ENCODE measurements at regions not wholly inside any gene's neighbourhood (a gene's known extent, or its start where the extent isn't known, plus 50 kb on each side); places are given as distances from the start of the nearest gene placed in this dataset.

- Histone ChIP-seq H3K79me2 (ENCODE audit: control insufficient read depth, insufficient read depth, low read length) (no peaks in the 10 kb centered on the region), H3K36me3 (ENCODE audit: control insufficient read depth in 2 of 2, extremely low read depth in 1 of 2, insufficient read depth in 2 of 2, low read length in 2 of 2) (no peaks in the 10 kb centered on the region), H3K4me1 (ENCODE audit: control insufficient read depth, extremely low read depth, insufficient read depth, low read length) (no peaks in the 10 kb centered on the region), H3K4me3 (replicated peaks in 1 of 3; ENCODE audit: insufficient read depth in 1 of 3, low read depth in 1 of 3, low read length in 3 of 3) (no peak overlapping the region), H4K20me1 (replicated peaks; ENCODE audit: control insufficient read depth, extremely low read depth, insufficient read depth, low read length) (no peaks in the 10 kb centered on the region), H3K27ac (ENCODE audit: insufficient read depth, low read depth, low read length) (peak overlapping the region; percentile 29), H3K9me3 (replicated peaks; ENCODE audit: control insufficient read depth, insufficient read depth, low read length) (peaks cover 1% of the 10 kb centered on the region), H3K9ac (replicated peaks; ENCODE audit: extremely low read depth, insufficient read depth, low read length) (no peak overlapping the region), H3K9me1 (replicated peaks; ENCODE audit: control insufficient read depth, extremely low read depth, insufficient read depth, low read length) (no peaks in the 10 kb centered on the region), H2AFZ (ENCODE audit: low read depth, low read length) (no peak overlapping the region), H3K27me3 (ENCODE audit: control insufficient read depth in 2 of 2, insufficient read depth in 2 of 2, low read length in 2 of 2) (no peaks in the 10 kb centered on the region), H3K4me2 (ENCODE audit: insufficient read depth, low read length) (no peak overlapping the region)
- dilution Hi-C loops (cut with MboI; ENCODE audit: extremely low pct_ligation_motif_present, low sequenced_read_pairs) (no loop called here), intact Hi-C loops (cut with micrococcal nuclease) (no loop called here)
- POLR2A ChIA-PET: no interaction called here
- TF ChIP-seq POLR2AphosphoS5 (IDR thresholded peaks at IDR 0.05; ENCODE audit: insufficient read depth, low read depth, low read length) (no peak), JUN (IDR thresholded peaks at IDR 0.05; ENCODE audit: borderline replicate concordance, insufficient read depth, insufficient read length, low read depth) (peak; percentile 14), FOS (IDR thresholded peaks at IDR 0.05; ENCODE audit: borderline replicate concordance, insufficient read depth, low read length) (peak; percentile 27)
- CTCF ChIA-PET: no interaction called here
- DNase-seq (ENCODE audit: low read depth, low spot score): peak; percentile 21
- no peak for FAIRE-seq
- no TSS peak for BruUV-seq (replicated peaks)
Observed at GRCh38 chr3:6172871-6173642, 687.9 kb upstream of the GRM7 start.

- no peaks in the 10 kb centered on the region for H3K27me3 ChIP-seq (ENCODE audit: control insufficient read depth in 2 of 2, insufficient read depth in 2 of 2, low read length in 2 of 2)
- no peak overlapping the region for H3K4me2 ChIP-seq (ENCODE audit: insufficient read depth, low read length)
- no peaks in the 10 kb centered on the region for H4K20me1 ChIP-seq (replicated peaks; ENCODE audit: control insufficient read depth, extremely low read depth, insufficient read depth, low read length)
- no peak for FAIRE-seq
- CTCF ChIA-PET: no interaction called here
- H3K4me1 ChIP-seq (ENCODE audit: control insufficient read depth, extremely low read depth, insufficient read depth, low read length): no peaks in the 10 kb centered on the region
- no peaks in the 10 kb centered on the region for H3K36me3 ChIP-seq (ENCODE audit: control insufficient read depth in 2 of 2, extremely low read depth in 1 of 2, insufficient read depth in 2 of 2, low read length in 2 of 2)
- H3K27ac ChIP-seq (ENCODE audit: insufficient read depth, low read depth, low read length): no peak overlapping the region
- TF ChIP-seq CTCF (IDR thresholded peaks at IDR 0.05; ENCODE audit: extremely low read depth in 1 of 2, insufficient read depth in 1 of 2, low read depth in 1 of 2, low read length in 2 of 2): no peak
- no peak for TF ChIP-seq JUN (IDR thresholded peaks at IDR 0.05; ENCODE audit: borderline replicate concordance, insufficient read depth, insufficient read length, low read depth)
- no peak for TF ChIP-seq EZH2 (IDR thresholded peaks at IDR 0.05; ENCODE audit: borderline replicate concordance, low read depth, low read length, severe bottlenecking)
- no peak for TF ChIP-seq GATA2 (IDR thresholded peaks at IDR 0.05; ENCODE audit: insufficient read depth, insufficient read length, low read depth, low read length)
- TF ChIP-seq MYC (IDR thresholded peaks at IDR 0.05; ENCODE audit: low read depth, low read length): no peak
- no peak for TF ChIP-seq MAX (IDR thresholded peaks at IDR 0.05; ENCODE audit: insufficient read depth, insufficient read length)
- no peak for TF ChIP-seq POLR2A (IDR thresholded peaks at IDR 0.05; ENCODE audit: low read depth, low read length)
- TF ChIP-seq FOS (IDR thresholded peaks at IDR 0.05; ENCODE audit: borderline replicate concordance, insufficient read depth, low read length): no peak
- TF ChIP-seq POLR2AphosphoS5 (IDR thresholded peaks at IDR 0.05; ENCODE audit: insufficient read depth, low read depth, low read length): no peak
- dilution Hi-C loops (cut with MboI; ENCODE audit: extremely low pct_ligation_motif_present, low sequenced_read_pairs): no loop called here
- H2AFZ ChIP-seq (ENCODE audit: low read depth, low read length): no peak overlapping the region
- POLR2A ChIA-PET: no interaction called here
- H3K4me3 ChIP-seq (replicated peaks in 1 of 3; ENCODE audit: insufficient read depth in 1 of 3, low read depth in 1 of 3, low read length in 3 of 3): no peak overlapping the region
- H3K9ac ChIP-seq (replicated peaks; ENCODE audit: extremely low read depth, insufficient read depth, low read length): no peak overlapping the region
- intact Hi-C loops (cut with micrococcal nuclease): no loop called here
- no peaks in the 10 kb centered on the region for H3K9me1 ChIP-seq (replicated peaks; ENCODE audit: control insufficient read depth, extremely low read depth, insufficient read depth, low read length)
- DNase-seq (ENCODE audit: low read depth, low spot score): no peak
- H3K79me2 ChIP-seq (ENCODE audit: control insufficient read depth, insufficient read depth, low read length): no peaks in the 10 kb centered on the region
- BruUV-seq (replicated peaks): no TSS peak
- peaks cover 5% of the 10 kb centered on the region for H3K9me3 ChIP-seq (replicated peaks; ENCODE audit: control insufficient read depth, insufficient read depth, low read length)
Observed at GRCh38 chr3:6177417-6177816, 683.5 kb upstream of the GRM7 start.

Measured in endothelial cell of umbilical vein (primary cell).